Adrenal gland (tissue), 5 donors: ENCODE measurements at regions not wholly inside any gene's neighbourhood (a gene's known extent, or its start where the extent isn't known, plus 50 kb on each side); places are given as distances from the start of the nearest gene placed in this dataset.

Experiments
- CTCF ChIP-seq, 6 experiments: fragments of 450-650 bp in 4 of 6; fragments of 200-600 bp in 2 of 6; sonication (generic) in 1 of 6; IDR thresholded peaks; 1 replicate in 5 of 6; 2 replicates in 1 of 6; pipeline versions ENCODE4 v1.5.1 to v1.8.0; 2016 to 2021; ENCODE audit warnings: antibody characterized with exemption in 6 of 6, mild to moderate bottlenecking in 2 of 6, moderate library complexity in 1 of 6
- POLR2A ChIP-seq, 2 donors: fragments of 450-650 bp; IDR thresholded peaks; one replicate each; pipeline ENCODE4 v1.6.1; 2017; ENCODE audit warnings: antibody characterized with exemption in 2 of 2, mild to moderate bottlenecking in 2 of 2, moderate library complexity in 1 of 2
- donor health status: DM: no; HTN: no; CAD: no.

DNA sequence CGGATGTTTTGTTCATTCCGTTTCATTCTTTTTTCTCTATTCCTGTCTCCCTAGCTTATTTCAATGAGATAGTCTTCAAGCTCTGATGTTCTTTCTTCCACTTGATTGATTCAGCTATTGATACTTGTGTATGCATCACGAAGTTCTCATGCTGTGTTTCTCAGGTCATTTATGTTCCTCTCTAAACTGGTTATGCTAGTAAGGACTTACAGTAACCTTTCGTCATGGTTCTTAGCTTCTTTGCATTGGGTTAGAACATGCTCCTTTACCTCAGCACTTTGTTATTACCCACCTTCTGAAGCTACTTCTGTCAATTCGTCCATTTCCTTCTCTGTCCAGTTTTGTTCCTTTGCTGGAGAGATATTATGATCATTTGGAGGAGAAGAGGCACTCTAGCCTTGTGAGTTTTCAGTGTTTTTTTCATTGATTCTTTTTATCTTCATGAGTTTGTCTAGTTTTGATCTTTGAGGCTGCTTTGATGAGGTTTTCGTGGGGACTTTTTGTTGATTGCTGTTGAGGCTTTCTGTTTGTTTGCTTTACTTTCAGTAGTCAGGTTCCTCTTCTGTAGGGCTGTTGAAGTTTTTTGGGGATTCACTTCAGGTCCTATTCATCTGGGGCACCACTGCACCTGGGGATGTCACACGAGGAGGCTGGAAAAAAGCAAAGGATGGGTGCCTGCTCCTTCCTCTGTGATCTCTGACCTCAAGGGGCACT lies 496.9 kb upstream of the LRRC7 start:
- no peak for TF ChIP-seq CTCF (IDR thresholded peaks at IDR 0.05)
- TF ChIP-seq POLR2A (IDR thresholded peaks at IDR 0.05) = no peak
